CD4-positive, alpha-beta memory T cell (primary cell): ENCODE measurements at regions not wholly inside any gene's neighbourhood (a gene's known extent, or its start where the extent isn't known, plus 50 kb on each side); places are given as distances from the start of the nearest gene placed in this dataset.

ENCODE experiments used
- CTCF ChIA-PET: fragments of 350-600 bp; sonication (Branson Sonifier 250); formaldehyde crosslinking; loops from one replicate; lab custom pipeline; 2021; ENCODE audit warnings: inconsistent platforms; ENCODE audit not compliant: partially characterized antibody; lab: Charles Lee
- POLR2A ChIA-PET: fragments of 350-600 bp; sonication (Branson Sonifier 250); formaldehyde crosslinking; loops from one replicate; lab custom pipeline; 2021; ENCODE audit not compliant: partially characterized antibody; lab: Charles Lee
- DNase-seq, 5 donors: peaks; one replicate each; pipeline versions ENCODE4 v3.0.0 to v3.0.0-alpha.2; 2020 to 2022; ENCODE audit warnings: mixed read lengths in 1 of 5
- H3K27ac ChIP-seq: one replicate; pipeline ENCODE4 v1.7.0; 2013; ENCODE audit warnings: low read depth, low read length
- H3K27me3 ChIP-seq: 2 replicates; pipeline ENCODE4 v1.7.0; 2013; ENCODE audit warnings: mild to moderate bottlenecking, low read length, moderate library complexity; ENCODE audit not compliant: insufficient read depth
- H3K36me3 ChIP-seq: 2 replicates; pipeline ENCODE4 v1.7.0; 2013; ENCODE audit warnings: mild to moderate bottlenecking, low read length, moderate library complexity; ENCODE audit not compliant: insufficient read depth
- H3K4me1 ChIP-seq: 2 replicates; pipeline ENCODE4 v1.7.0; 2013; ENCODE audit warnings: mild to moderate bottlenecking, low read length, moderate library complexity; ENCODE audit not compliant: insufficient read depth
- H3K4me3 ChIP-seq, 2 donors: one replicate each; pipeline ENCODE4 v1.7.0; 2013; ENCODE audit warnings: low read length in 2 of 2, mild to moderate bottlenecking in 1 of 2
- H3K9me3 ChIP-seq, 2 donors: one replicate each; pipeline ENCODE4 v1.7.0; 2013; ENCODE audit warnings: low read length in 2 of 2, control low read depth in 1 of 2; ENCODE audit not compliant: control insufficient read depth in 1 of 2
- H3K27ac Mint-ChIP-seq, 7 donors: one replicate each; pipeline ENCODE4 v1.8.0; 2020 to 2021; ENCODE audit warnings: mixed read lengths in 7 of 7, mild to moderate bottlenecking in 6 of 7, inconsistent platforms in 3 of 7, moderate library complexity in 3 of 7
- H3K27me3 Mint-ChIP-seq, 2 donors: one replicate each; pipeline ENCODE4 v1.8.0; 2020 to 2021; ENCODE audit warnings: mixed read lengths in 2 of 2
- H3K36me3 Mint-ChIP-seq, 2 donors: one replicate each; pipeline ENCODE4 v1.8.0; 2020 to 2021; ENCODE audit warnings: mixed read lengths in 2 of 2, inconsistent platforms in 1 of 2, mild to moderate bottlenecking in 1 of 2
- H3K4me1 Mint-ChIP-seq, 4 donors: one replicate each; pipeline ENCODE4 v1.8.0; 2020 to 2021; ENCODE audit warnings: mixed read lengths in 4 of 4, mild to moderate bottlenecking in 1 of 4
- H3K4me3 Mint-ChIP-seq, 8 donors: one replicate each; pipeline ENCODE4 v1.8.0; 2020 to 2021; ENCODE audit warnings: mixed read lengths in 8 of 8, mild to moderate bottlenecking in 7 of 8, moderate library complexity in 6 of 8, inconsistent platforms in 3 of 8
- H3K9me3 Mint-ChIP-seq, 8 donors: one replicate each; pipeline ENCODE4 v1.8.0; 2020 to 2021; ENCODE audit warnings: mixed read lengths in 8 of 8, mild to moderate bottlenecking in 5 of 8, inconsistent platforms in 3 of 8, moderate library complexity in 1 of 8
- intact Hi-C: fragments of 100-400 bp; cut with micrococcal nuclease; formaldehyde crosslinking; loops from one replicate; pipeline ENCODE4 v1.15.1; 2023

- Histone ChIP-seq H3K4me1 (no peaks in the 10 kb centered on the region), H3K36me3 (no peaks in the 10 kb centered on the region), H3K9me3 (no peaks in the 10 kb centered on the region), H3K27ac (no peak overlapping the region), H3K4me3 (no peak overlapping the region), H3K27me3 (no peaks in the 10 kb centered on the region)
- ChIA-PET POLR2A (no interaction called here), CTCF (no interaction called here)
- H3K27me3 Mint-ChIP-seq = peaks cover 12 to 24% of the 10 kb centered on the region in 2 donors
- peak in 1 of 5 donors; percentile 27 for DNase-seq
- H3K27ac Mint-ChIP-seq = no peak overlapping the region
- no peaks in the 10 kb centered on the region for H3K4me1 Mint-ChIP-seq
- intact Hi-C loops = no loop called here
- H3K4me3 Mint-ChIP-seq = no peak overlapping the region
- no peaks in the 10 kb centered on the region for H3K36me3 Mint-ChIP-seq
- peaks cover 0 to 16% (median 0%) of the 10 kb centered on the region in 8 donors for H3K9me3 Mint-ChIP-seq
These were observed 53.5 kb upstream of the PCSK6 start for GRCh38 chr15:101543026-101543390.

GRCh38 chr15:101542306-101543025 lies 53.0 kb upstream of the PCSK6 start:
- Mint-ChIP-seq H3K4me1 (no peaks in the 10 kb centered on the region), H3K9me3 (peaks cover 0 to 11% (median 0%) of the 10 kb centered on the region in 8 donors), H3K36me3 (no peaks in the 10 kb centered on the region), H3K4me3 (no peak overlapping the region), H3K27me3 (peaks cover 6 to 21% of the 10 kb centered on the region in 2 donors), H3K27ac (no peak overlapping the region)
- no peak overlapping the region for H3K4me3 ChIP-seq
- CTCF ChIA-PET = no interaction called here
- no peaks in the 10 kb centered on the region for H3K36me3 ChIP-seq
- intact Hi-C loops = no loop called here
- DNase-seq = no peak
- no peak overlapping the region for H3K27ac ChIP-seq
- POLR2A ChIA-PET = no interaction called here
- H3K9me3 ChIP-seq = no peaks in the 10 kb centered on the region
- no peaks in the 10 kb centered on the region for H3K27me3 ChIP-seq
- no peaks in the 10 kb centered on the region for H3K4me1 ChIP-seq

- H3K27me3 Mint-ChIP-seq = peaks cover 4 to 19% of the 10 kb centered on the region in 2 donors
- no peaks in the 10 kb centered on the region for H3K4me1 ChIP-seq
- H3K9me3 ChIP-seq = no peaks in the 10 kb centered on the region
- no peaks in the 10 kb centered on the region for H3K36me3 Mint-ChIP-seq
- no peak overlapping the region for H3K4me3 Mint-ChIP-seq
- H3K27ac ChIP-seq = no peak overlapping the region
- H3K27me3 ChIP-seq = no peaks in the 10 kb centered on the region
- intact Hi-C loops = no loop called here
- H3K4me3 ChIP-seq = no peak overlapping the region
- peak in 1 of 5 donors; percentile 29 for DNase-seq
- ChIA-PET CTCF (no interaction called here), POLR2A (no interaction called here)
- H3K9me3 Mint-ChIP-seq = peaks cover 0 to 7% (median 0%) of the 10 kb centered on the region in 8 donors
- no peaks in the 10 kb centered on the region for H3K4me1 Mint-ChIP-seq
- H3K36me3 ChIP-seq = no peaks in the 10 kb centered on the region
- H3K27ac Mint-ChIP-seq = no peak overlapping the region
These were observed 52.2 kb upstream of the PCSK6 start for GRCh38 chr15:101541501-101542292.

GRCh38 chr15:101540480-101541239 lies 51.2 kb upstream of the PCSK6 start:
- H3K36me3 Mint-ChIP-seq = no peaks in the 10 kb centered on the region
- no peaks in the 10 kb centered on the region for H3K27me3 ChIP-seq
- peaks cover 0 to 7% (median 0%) of the 10 kb centered on the region in 8 donors for H3K9me3 Mint-ChIP-seq
- H3K4me1 ChIP-seq = no peaks in the 10 kb centered on the region
- no peaks in the 10 kb centered on the region for H3K36me3 ChIP-seq
- no peak overlapping the region for H3K4me3 Mint-ChIP-seq
- H3K4me1 Mint-ChIP-seq = no peaks in the 10 kb centered on the region
- no peak for DNase-seq
- intact Hi-C loops = no loop called here
- no peak overlapping the region for H3K27ac Mint-ChIP-seq
- ChIA-PET POLR2A (no interaction called here), CTCF (no interaction called here)
- no peaks in the 10 kb centered on the region for H3K9me3 ChIP-seq
- H3K27me3 Mint-ChIP-seq = peaks cover under 1 to 12% of the 10 kb centered on the region in 2 donors
- no peak overlapping the region for H3K4me3 ChIP-seq
- H3K27ac ChIP-seq = no peak overlapping the region

GRCh38 chr15:101539930-101540329 lies 50.4 kb upstream of the PCSK6 start:
- Mint-ChIP-seq H3K4me1 (no peaks in the 10 kb centered on the region), H3K4me3 (no peak overlapping the region), H3K36me3 (no peaks in the 10 kb centered on the region), H3K9me3 (peaks cover 0 to 7% (median 0%) of the 10 kb centered on the region in 8 donors), H3K27ac (no peak overlapping the region), H3K27me3 (peaks cover 1 to 7% of the 10 kb centered on the region in 2 donors)
- Histone ChIP-seq H3K27me3 (no peaks in the 10 kb centered on the region), H3K4me1 (no peaks in the 10 kb centered on the region), H3K27ac (no peak overlapping the region), H3K9me3 (no peaks in the 10 kb centered on the region), H3K4me3 (no peak overlapping the region), H3K36me3 (no peaks in the 10 kb centered on the region)
- POLR2A ChIA-PET = no interaction called here
- CTCF ChIA-PET = no interaction called here
- intact Hi-C loops = no loop called here
- no peak for DNase-seq

- no peak for DNase-seq
- intact Hi-C loops = no loop called here
- Histone ChIP-seq H3K4me3 (no peak overlapping the region), H3K27ac (no peak overlapping the region), H3K36me3 (no peaks in the 10 kb centered on the region), H3K4me1 (no peaks in the 10 kb centered on the region), H3K27me3 (no peaks in the 10 kb centered on the region), H3K9me3 (no peaks in the 10 kb centered on the region)
- Mint-ChIP-seq H3K9me3 (peaks cover 0 to 7% (median 0%) of the 10 kb centered on the region in 8 donors), H3K27ac (no peak overlapping the region), H3K4me3 (no peak overlapping the region), H3K27me3 (peaks cover 1 to 11% of the 10 kb centered on the region in 2 donors), H3K4me1 (no peaks in the 10 kb centered on the region), H3K36me3 (no peaks in the 10 kb centered on the region)
- ChIA-PET POLR2A (no interaction called here), CTCF (no interaction called here)
These were observed 50.0 kb upstream of the PCSK6 start for GRCh38 chr15:101539492-101539891.
